Neural progenitor cell (in vitro differentiated cells): ENCODE measurements at regions not wholly inside any gene's neighbourhood (a gene's known extent, or its start where the extent isn't known, plus 50 kb on each side); places are given as distances from the start of the nearest gene placed in this dataset.

Experiments used
- EZH2 ChIP-seq: fragments of 200-600 bp; sonication (generic); IDR thresholded peaks from 2 replicates; pipeline ENCODE4 v1.6.1; 2017; ENCODE audit warnings: antibody characterized with exemption, mild to moderate bottlenecking, moderate library complexity
- TF ChIP-seq, protein P1 (sequence below): fragments of 200-600 bp; sonication (generic); IDR thresholded peaks from 2 replicates; pipeline ENCODE4 v1.5.1; 2017; ENCODE audit warnings: antibody characterized with exemption, mild to moderate bottlenecking

DNA sequence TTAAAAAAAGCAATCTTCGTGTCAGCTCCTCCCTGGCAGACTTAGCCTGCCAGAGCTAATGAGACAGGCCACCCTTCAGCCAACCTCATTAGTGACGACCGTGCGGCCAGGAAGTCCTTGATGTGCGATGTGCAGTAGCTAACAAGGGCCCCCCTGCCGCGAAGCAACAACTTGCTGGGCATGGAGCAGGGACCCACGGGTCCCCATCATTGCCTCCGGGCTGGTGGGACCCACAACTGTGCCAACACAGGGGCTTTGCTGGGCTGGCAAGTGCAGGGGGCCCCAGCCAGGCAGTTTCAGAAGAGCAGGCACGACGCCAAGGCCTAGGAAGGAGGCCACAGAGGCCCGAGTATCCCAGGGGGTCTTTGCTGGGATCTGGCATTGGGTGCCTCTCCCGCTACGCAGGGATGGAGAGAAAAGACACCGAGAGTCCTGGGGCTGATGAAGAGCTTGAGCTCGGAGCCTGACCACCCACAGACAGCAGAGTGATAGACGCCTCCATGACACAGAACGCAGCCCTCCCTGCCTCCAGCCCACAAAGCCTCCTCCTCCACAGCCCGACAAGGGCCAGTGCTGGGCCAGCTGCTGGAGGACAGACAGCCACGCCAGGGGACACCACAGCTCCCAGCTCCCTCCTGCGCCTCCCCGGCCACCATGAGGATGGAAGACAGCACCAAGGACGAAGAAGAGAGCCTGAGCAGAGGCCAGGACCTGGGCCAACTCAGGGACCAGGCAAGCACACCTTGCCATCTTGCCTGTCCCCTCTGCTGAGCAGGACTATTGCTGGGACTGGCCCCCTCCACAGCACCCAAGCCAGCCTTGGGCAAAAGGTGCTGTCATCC, 96.6 kb downstream of the YTHDF1 start:
- TF ChIP-seq, protein P1, sequence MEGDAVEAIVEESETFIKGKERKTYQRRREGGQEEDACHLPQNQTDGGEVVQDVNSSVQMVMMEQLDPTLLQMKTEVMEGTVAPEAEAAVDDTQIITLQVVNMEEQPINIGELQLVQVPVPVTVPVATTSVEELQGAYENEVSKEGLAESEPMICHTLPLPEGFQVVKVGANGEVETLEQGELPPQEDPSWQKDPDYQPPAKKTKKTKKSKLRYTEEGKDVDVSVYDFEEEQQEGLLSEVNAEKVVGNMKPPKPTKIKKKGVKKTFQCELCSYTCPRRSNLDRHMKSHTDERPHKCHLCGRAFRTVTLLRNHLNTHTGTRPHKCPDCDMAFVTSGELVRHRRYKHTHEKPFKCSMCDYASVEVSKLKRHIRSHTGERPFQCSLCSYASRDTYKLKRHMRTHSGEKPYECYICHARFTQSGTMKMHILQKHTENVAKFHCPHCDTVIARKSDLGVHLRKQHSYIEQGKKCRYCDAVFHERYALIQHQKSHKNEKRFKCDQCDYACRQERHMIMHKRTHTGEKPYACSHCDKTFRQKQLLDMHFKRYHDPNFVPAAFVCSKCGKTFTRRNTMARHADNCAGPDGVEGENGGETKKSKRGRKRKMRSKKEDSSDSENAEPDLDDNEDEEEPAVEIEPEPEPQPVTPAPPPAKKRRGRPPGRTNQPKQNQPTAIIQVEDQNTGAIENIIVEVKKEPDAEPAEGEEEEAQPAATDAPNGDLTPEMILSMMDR, result no peak
- no peak for TF ChIP-seq EZH2
